OCI-LY7 (cell line): ENCODE measurements at regions not wholly inside any gene's neighbourhood (a gene's known extent, or its start where the extent isn't known, plus 50 kb on each side); places are given as distances from the start of the nearest gene placed in this dataset.

Experiments
- EZH2phosphoT487 ChIP-seq: fragments of 200-600 bp; sonication (generic); IDR thresholded peaks from 2 replicates; pipeline ENCODE4 v1.6.1; 2018; ENCODE audit warnings: low read depth, borderline replicate concordance, mild to moderate bottlenecking, mixed run types, antibody characterized with exemption, low read length, moderate library complexity, mixed read lengths
- TF ChIP-seq, protein P1 (sequence below): fragments of 200-600 bp; sonication (generic); conservative IDR thresholded peaks from 2 replicates; pipeline ENCODE4 v1.5.1; 2014; ENCODE audit warnings: mild to moderate bottlenecking, antibody characterized with exemption, low read length, moderate library complexity, mixed read lengths

DNA sequence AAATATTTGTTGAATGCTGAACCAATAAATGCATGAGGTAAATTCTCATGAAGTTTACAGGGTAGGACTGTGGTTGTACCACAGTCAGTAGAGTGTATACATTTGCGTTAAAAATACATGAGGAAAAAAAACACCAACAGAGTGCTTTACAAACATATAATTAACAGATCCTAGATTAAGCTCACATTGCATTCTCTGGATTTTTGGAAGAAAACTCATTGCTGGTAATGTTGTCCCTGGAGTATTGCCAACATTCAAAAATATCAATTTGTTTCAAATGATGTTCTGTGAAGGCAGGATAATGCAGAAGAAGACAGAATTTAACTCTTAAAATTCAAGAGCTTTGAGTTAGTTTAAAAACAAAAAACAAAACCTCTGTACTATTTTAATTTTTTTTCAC is 95.5 kb downstream of the MBL2 start:
- TF ChIP-seq, protein P1, sequence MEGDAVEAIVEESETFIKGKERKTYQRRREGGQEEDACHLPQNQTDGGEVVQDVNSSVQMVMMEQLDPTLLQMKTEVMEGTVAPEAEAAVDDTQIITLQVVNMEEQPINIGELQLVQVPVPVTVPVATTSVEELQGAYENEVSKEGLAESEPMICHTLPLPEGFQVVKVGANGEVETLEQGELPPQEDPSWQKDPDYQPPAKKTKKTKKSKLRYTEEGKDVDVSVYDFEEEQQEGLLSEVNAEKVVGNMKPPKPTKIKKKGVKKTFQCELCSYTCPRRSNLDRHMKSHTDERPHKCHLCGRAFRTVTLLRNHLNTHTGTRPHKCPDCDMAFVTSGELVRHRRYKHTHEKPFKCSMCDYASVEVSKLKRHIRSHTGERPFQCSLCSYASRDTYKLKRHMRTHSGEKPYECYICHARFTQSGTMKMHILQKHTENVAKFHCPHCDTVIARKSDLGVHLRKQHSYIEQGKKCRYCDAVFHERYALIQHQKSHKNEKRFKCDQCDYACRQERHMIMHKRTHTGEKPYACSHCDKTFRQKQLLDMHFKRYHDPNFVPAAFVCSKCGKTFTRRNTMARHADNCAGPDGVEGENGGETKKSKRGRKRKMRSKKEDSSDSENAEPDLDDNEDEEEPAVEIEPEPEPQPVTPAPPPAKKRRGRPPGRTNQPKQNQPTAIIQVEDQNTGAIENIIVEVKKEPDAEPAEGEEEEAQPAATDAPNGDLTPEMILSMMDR = no peak
- no peak for TF ChIP-seq EZH2phosphoT487
